Suprapubic skin (tissue), 4 donors: ENCODE measurements at regions not wholly inside any gene's neighbourhood (a gene's known extent, or its start where the extent isn't known, plus 50 kb on each side); places are given as distances from the start of the nearest gene placed in this dataset.

ENCODE experiments used
- DNase-seq, 2 donors: peaks; one replicate each; pipeline ENCODE4 v3.0.0-alpha.2; 2019; ENCODE audit warnings: low spot score in 2 of 2
- H3K27ac ChIP-seq: fragments of 200-600 bp; sonication (generic); one replicate; pipeline ENCODE4 v1.5.1; 2019
- H3K27me3 ChIP-seq: fragments of 200-600 bp; sonication (generic); one replicate; pipeline ENCODE4 v1.5.1; 2019
- H3K36me3 ChIP-seq: fragments of 200-600 bp; sonication (generic); one replicate; pipeline ENCODE4 v1.5.1; 2019
- H3K4me1 ChIP-seq: fragments of 200-600 bp; sonication (generic); one replicate; pipeline ENCODE4 v1.5.1; 2019
- H3K4me3 ChIP-seq: fragments of 200-600 bp; sonication (generic); one replicate; pipeline ENCODE4 v1.5.1; 2019; ENCODE audit warnings: mild to moderate bottlenecking
- H3K9me3 ChIP-seq: fragments of 200-600 bp; sonication (generic); one replicate; pipeline ENCODE4 v1.5.1; 2019
- CTCF ChIP-seq, 2 donors: fragments of 200-600 bp in 1 of 2; fragments of 450-650 bp in 1 of 2; sonication (generic) in 1 of 2; IDR thresholded peaks; one replicate each; pipeline ENCODE4 v1.5.1; 2016 to 2019; ENCODE audit warnings: antibody characterized with exemption in 2 of 2, mild to moderate bottlenecking in 1 of 2, moderate library complexity in 1 of 2
- EP300 ChIP-seq: sonication (generic); formaldehyde crosslinking; IDR thresholded peaks from one replicate; pipeline ENCODE4 v1.6.1; 2017; ENCODE audit warnings: antibody characterized with exemption
- POLR2A ChIP-seq, 2 donors: fragments of 450-650 bp; IDR thresholded peaks; one replicate each; pipeline ENCODE4 v1.6.1; 2017; ENCODE audit warnings: antibody characterized with exemption in 2 of 2, mild to moderate bottlenecking in 2 of 2, moderate library complexity in 2 of 2
- POLR2AphosphoS5 ChIP-seq, 3 donors: sonication (generic); formaldehyde crosslinking; IDR thresholded peaks; one replicate each; pipeline ENCODE4 v1.6.1; 2017; ENCODE audit warnings: antibody characterized with exemption in 3 of 3
- WGBS: methylation state at CpG from one replicate; pipeline ENCODE4 v1.1.5; 2018; 5-methylcytosine and 5-hydroxymethylcytosine counted together

- TF ChIP-seq POLR2A (IDR thresholded peaks at IDR 0.05) (no peak), POLR2AphosphoS5 (IDR thresholded peaks at IDR 0.05) (no peak), EP300 (no peak), CTCF (IDR thresholded peaks at IDR 0.05) (no peak)
- H3K36me3 ChIP-seq: no peaks in the 10 kb centered on the region
- DNase-seq: no peak
- no peaks in the 10 kb centered on the region for H3K27me3 ChIP-seq
- H3K4me3 ChIP-seq: no peak overlapping the region
- no peak overlapping the region for H3K27ac ChIP-seq
- WGBS: 68% methylated on average over 7 of the region's 7 CpGs
- peaks cover 12% of the 10 kb centered on the region for H3K9me3 ChIP-seq
- H3K4me1 ChIP-seq: no peaks in the 10 kb centered on the region
These were observed 381.8 kb downstream of the DCDC2C start for GRCh38 chr2:4085186-4085585.

- Histone ChIP-seq H3K9me3 (peaks cover 6% of the 10 kb centered on the region), H3K27ac (no peak overlapping the region), H3K4me1 (no peaks in the 10 kb centered on the region), H3K36me3 (no peaks in the 10 kb centered on the region), H3K27me3 (no peaks in the 10 kb centered on the region), H3K4me3 (no peak overlapping the region)
- DNase-seq: no peak
- no peak for TF ChIP-seq POLR2AphosphoS5 (IDR thresholded peaks at IDR 0.05)
- no peak for TF ChIP-seq EP300
- no peak for TF ChIP-seq CTCF (IDR thresholded peaks at IDR 0.05)
- no peak for TF ChIP-seq POLR2A (IDR thresholded peaks at IDR 0.05)
- 60% methylated on average over 14 of the region's 14 CpGs for WGBS
These were observed 387.6 kb downstream of the DCDC2C start for GRCh38 chr2:4090668-4091630.

- H3K4me3 ChIP-seq: no peak overlapping the region
- no peaks in the 10 kb centered on the region for H3K36me3 ChIP-seq
- peaks cover 6% of the 10 kb centered on the region for H3K9me3 ChIP-seq
- no peak overlapping the region for H3K27ac ChIP-seq
- TF ChIP-seq POLR2AphosphoS5 (IDR thresholded peaks at IDR 0.05) (no peak), CTCF (IDR thresholded peaks at IDR 0.05) (no peak), EP300 (no peak), POLR2A (IDR thresholded peaks at IDR 0.05) (no peak)
- DNase-seq: no peak
- 88% methylated on average over 3 of the region's 3 CpGs for WGBS
- H3K27me3 ChIP-seq: no peaks in the 10 kb centered on the region
- H3K4me1 ChIP-seq: no peaks in the 10 kb centered on the region
These were observed 388.5 kb downstream of the DCDC2C start for GRCh38 chr2:4091869-4092268.

GRCh38 chr2:4094743-4095142 is 391.4 kb downstream of the DCDC2C start:
- TF ChIP-seq CTCF (IDR thresholded peaks at IDR 0.05) (no peak), POLR2AphosphoS5 (IDR thresholded peaks at IDR 0.05) (no peak), EP300 (no peak), POLR2A (IDR thresholded peaks at IDR 0.05) (no peak)
- WGBS: 93% methylated on average over 8 of the region's 8 CpGs
- no peak overlapping the region for H3K4me3 ChIP-seq
- peaks cover under 1% of the 10 kb centered on the region for H3K9me3 ChIP-seq
- no peak overlapping the region for H3K27ac ChIP-seq
- H3K36me3 ChIP-seq: no peaks in the 10 kb centered on the region
- H3K4me1 ChIP-seq: no peaks in the 10 kb centered on the region
- DNase-seq: no peak
- no peaks in the 10 kb centered on the region for H3K27me3 ChIP-seq

GRCh38 chr2:4096978-4097766 is 393.8 kb downstream of the DCDC2C start:
- TF ChIP-seq EP300: no peak
- no peak overlapping the region for H3K4me3 ChIP-seq
- no peaks in the 10 kb centered on the region for H3K4me1 ChIP-seq
- no peak overlapping the region for H3K27ac ChIP-seq
- H3K27me3 ChIP-seq: no peaks in the 10 kb centered on the region
- 81% methylated on average over 7 of the region's 7 CpGs for WGBS
- DNase-seq: no peak
- H3K9me3 ChIP-seq: no peaks in the 10 kb centered on the region
- no peaks in the 10 kb centered on the region for H3K36me3 ChIP-seq
